ENCODE measurements at regions not wholly inside any gene's neighbourhood (a gene's known extent, or its start where the extent isn't known, plus 50 kb on each side); places are given as distances from the start of the nearest gene placed in this dataset.
"Not testable (repeated sequence)": the region's sequence is repeated elsewhere in the genome, so short reads cannot be mapped to it uniquely, and the experiment has no call there.

GRCh38 chr1:120609015-120609573 is 114.7 kb upstream of the NBPF26 start:
- not testable (repeated sequence) for H3K9me3 Mint-ChIP-seq; H3K27ac Mint-ChIP-seq; H3K4me3 Mint-ChIP-seq; DNase-seq; H3K4me1 Mint-ChIP-seq (ENCODE audit: low read depth); H3K27me3 Mint-ChIP-seq (ENCODE audit: low read depth); H3K36me3 Mint-ChIP-seq (ENCODE audit: insufficient read depth in 2 of 2)
- ATAC-seq (replicated peaks in 1 of 2), result peak in 1 of 2 donors; percentile 28

GRCh38 chr1:120609834-120610233 is 113.9 kb upstream of the NBPF26 start:
- H3K27ac Mint-ChIP-seq; H3K4me3 Mint-ChIP-seq; H3K4me1 Mint-ChIP-seq (ENCODE audit: low read depth); H3K9me3 Mint-ChIP-seq; H3K36me3 Mint-ChIP-seq (ENCODE audit: insufficient read depth in 2 of 2); DNase-seq; H3K27me3 Mint-ChIP-seq (ENCODE audit: low read depth): not testable (repeated sequence)
- ATAC-seq (replicated peaks in 1 of 2), result peak; percentile 47 to 76

GRCh38 chr1:120614931-120615639 is 108.7 kb upstream of the NBPF26 start:
- not testable (repeated sequence) for H3K4me3 Mint-ChIP-seq; ATAC-seq (replicated peaks in 1 of 2); H3K27ac Mint-ChIP-seq; H3K9me3 Mint-ChIP-seq; H3K27me3 Mint-ChIP-seq (ENCODE audit: low read depth); H3K4me1 Mint-ChIP-seq (ENCODE audit: low read depth); DNase-seq; H3K36me3 Mint-ChIP-seq (ENCODE audit: insufficient read depth in 2 of 2)

- not testable (repeated sequence) for H3K27ac Mint-ChIP-seq; ATAC-seq (replicated peaks in 1 of 2); H3K9me3 Mint-ChIP-seq; H3K4me1 Mint-ChIP-seq (ENCODE audit: low read depth); H3K4me3 Mint-ChIP-seq; DNase-seq; H3K36me3 Mint-ChIP-seq (ENCODE audit: insufficient read depth in 2 of 2); H3K27me3 Mint-ChIP-seq (ENCODE audit: low read depth)
Observed at GRCh38 chr1:120617493-120617892, 106.3 kb upstream of the NBPF26 start.

- H3K36me3 Mint-ChIP-seq (ENCODE audit: insufficient read depth in 2 of 2); H3K27me3 Mint-ChIP-seq (ENCODE audit: low read depth); H3K9me3 Mint-ChIP-seq; DNase-seq; H3K4me3 Mint-ChIP-seq; H3K27ac Mint-ChIP-seq; H3K4me1 Mint-ChIP-seq (ENCODE audit: low read depth); ATAC-seq (replicated peaks in 1 of 2): not testable (repeated sequence)
Observed at GRCh38 chr1:120619867-120620692, 103.7 kb upstream of the NBPF26 start.

- H3K4me1 Mint-ChIP-seq (ENCODE audit: low read depth); H3K4me3 Mint-ChIP-seq; H3K27ac Mint-ChIP-seq; DNase-seq; H3K9me3 Mint-ChIP-seq; H3K36me3 Mint-ChIP-seq (ENCODE audit: insufficient read depth in 2 of 2); H3K27me3 Mint-ChIP-seq (ENCODE audit: low read depth); ATAC-seq (replicated peaks in 1 of 2): not testable (repeated sequence)
Observed at GRCh38 chr1:120620693-120620969, 103.1 kb upstream of the NBPF26 start.

GRCh38 chr1:120621278-120621677 is 102.5 kb upstream of the NBPF26 start:
- not testable (repeated sequence) for H3K4me1 Mint-ChIP-seq (ENCODE audit: low read depth); H3K9me3 Mint-ChIP-seq; ATAC-seq (replicated peaks in 1 of 2); H3K27me3 Mint-ChIP-seq (ENCODE audit: low read depth); H3K27ac Mint-ChIP-seq; H3K36me3 Mint-ChIP-seq (ENCODE audit: insufficient read depth in 2 of 2); H3K4me3 Mint-ChIP-seq; DNase-seq

GRCh38 chr1:120623539-120623938 is 100.2 kb upstream of the NBPF26 start:
- not testable (repeated sequence) for H3K4me1 Mint-ChIP-seq (ENCODE audit: low read depth); H3K27me3 Mint-ChIP-seq (ENCODE audit: low read depth); H3K4me3 Mint-ChIP-seq; H3K27ac Mint-ChIP-seq; H3K9me3 Mint-ChIP-seq; ATAC-seq (replicated peaks in 1 of 2); H3K36me3 Mint-ChIP-seq (ENCODE audit: insufficient read depth in 2 of 2); DNase-seq

- not testable (repeated sequence) for H3K9me3 Mint-ChIP-seq; H3K36me3 Mint-ChIP-seq (ENCODE audit: insufficient read depth in 2 of 2); DNase-seq; H3K27me3 Mint-ChIP-seq (ENCODE audit: low read depth); H3K4me1 Mint-ChIP-seq (ENCODE audit: low read depth); H3K4me3 Mint-ChIP-seq; ATAC-seq (replicated peaks in 1 of 2); H3K27ac Mint-ChIP-seq
Observed at GRCh38 chr1:120624565-120625064, 99.1 kb upstream of the NBPF26 start.

- not testable (repeated sequence) for H3K27ac Mint-ChIP-seq; H3K4me1 Mint-ChIP-seq (ENCODE audit: low read depth); H3K9me3 Mint-ChIP-seq; DNase-seq; H3K27me3 Mint-ChIP-seq (ENCODE audit: low read depth); H3K36me3 Mint-ChIP-seq (ENCODE audit: insufficient read depth in 2 of 2); ATAC-seq (replicated peaks in 1 of 2); H3K4me3 Mint-ChIP-seq
Observed at GRCh38 chr1:120629832-120630455, 93.8 kb upstream of the NBPF26 start.

- H3K27ac Mint-ChIP-seq; DNase-seq; H3K27me3 Mint-ChIP-seq (ENCODE audit: low read depth): not testable (repeated sequence)
Observed at GRCh38 chr1:120634816-120635806, 88.6 kb upstream of the NBPF26 start.

GRCh38 chr1:120640261-120641013 is 83.3 kb upstream of the NBPF26 start:
- H3K4me3 Mint-ChIP-seq; DNase-seq; H3K4me1 Mint-ChIP-seq (ENCODE audit: low read depth); H3K27me3 Mint-ChIP-seq (ENCODE audit: low read depth); H3K9me3 Mint-ChIP-seq; H3K27ac Mint-ChIP-seq; H3K36me3 Mint-ChIP-seq (ENCODE audit: insufficient read depth in 2 of 2): not testable (repeated sequence)
- peak in 1 of 2 donors; percentile 85 for ATAC-seq (replicated peaks in 1 of 2)

More at GRCh38 chr1:120634816-120635806, 88.6 kb upstream of the NBPF26 start:
- not testable (repeated sequence) for H3K4me1 Mint-ChIP-seq (ENCODE audit: low read depth); H3K4me3 Mint-ChIP-seq; ATAC-seq (replicated peaks in 1 of 2); H3K36me3 Mint-ChIP-seq (ENCODE audit: insufficient read depth in 2 of 2); H3K9me3 Mint-ChIP-seq

Measured in activated T-cell treated with anti-CD3 and anti-CD28 coated beads, Interleukin-2, amount 50 U/mL, for 72 hours (primary cell).